ENCODE measurements at regions not wholly inside any gene's neighbourhood (a gene's known extent, or its start where the extent isn't known, plus 50 kb on each side); places are given as distances from the start of the nearest gene placed in this dataset.

DNA sequence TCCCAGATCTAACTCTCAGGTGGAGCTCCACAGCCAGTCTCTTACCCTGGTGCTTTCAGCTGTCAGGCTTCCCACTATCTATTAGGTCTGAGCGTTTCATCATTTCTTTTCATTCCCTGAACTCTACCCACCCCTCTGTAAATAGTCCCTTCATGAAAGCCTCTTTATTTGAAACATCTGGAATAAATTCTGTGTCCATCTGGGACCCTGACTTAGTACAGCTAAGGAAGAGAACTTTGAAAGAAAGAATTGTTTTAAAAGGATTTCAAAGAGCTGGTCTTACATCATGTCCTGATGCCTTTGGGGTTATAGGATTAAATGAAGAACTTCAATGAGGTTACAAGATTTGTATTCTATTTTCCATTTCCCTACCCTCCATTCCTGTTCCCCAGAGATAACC, 388.5 kb upstream of the CA10 start:
- CTCF ChIA-PET, result no interaction called here
- TF ChIP-seq, protein P1, sequence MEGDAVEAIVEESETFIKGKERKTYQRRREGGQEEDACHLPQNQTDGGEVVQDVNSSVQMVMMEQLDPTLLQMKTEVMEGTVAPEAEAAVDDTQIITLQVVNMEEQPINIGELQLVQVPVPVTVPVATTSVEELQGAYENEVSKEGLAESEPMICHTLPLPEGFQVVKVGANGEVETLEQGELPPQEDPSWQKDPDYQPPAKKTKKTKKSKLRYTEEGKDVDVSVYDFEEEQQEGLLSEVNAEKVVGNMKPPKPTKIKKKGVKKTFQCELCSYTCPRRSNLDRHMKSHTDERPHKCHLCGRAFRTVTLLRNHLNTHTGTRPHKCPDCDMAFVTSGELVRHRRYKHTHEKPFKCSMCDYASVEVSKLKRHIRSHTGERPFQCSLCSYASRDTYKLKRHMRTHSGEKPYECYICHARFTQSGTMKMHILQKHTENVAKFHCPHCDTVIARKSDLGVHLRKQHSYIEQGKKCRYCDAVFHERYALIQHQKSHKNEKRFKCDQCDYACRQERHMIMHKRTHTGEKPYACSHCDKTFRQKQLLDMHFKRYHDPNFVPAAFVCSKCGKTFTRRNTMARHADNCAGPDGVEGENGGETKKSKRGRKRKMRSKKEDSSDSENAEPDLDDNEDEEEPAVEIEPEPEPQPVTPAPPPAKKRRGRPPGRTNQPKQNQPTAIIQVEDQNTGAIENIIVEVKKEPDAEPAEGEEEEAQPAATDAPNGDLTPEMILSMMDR (IDR thresholded peaks at IDR 0.05; ENCODE audit: insufficient read depth, low read length, missing control alignments), result no peak
- POLR2A ChIA-PET, result no interaction called here

DNA sequence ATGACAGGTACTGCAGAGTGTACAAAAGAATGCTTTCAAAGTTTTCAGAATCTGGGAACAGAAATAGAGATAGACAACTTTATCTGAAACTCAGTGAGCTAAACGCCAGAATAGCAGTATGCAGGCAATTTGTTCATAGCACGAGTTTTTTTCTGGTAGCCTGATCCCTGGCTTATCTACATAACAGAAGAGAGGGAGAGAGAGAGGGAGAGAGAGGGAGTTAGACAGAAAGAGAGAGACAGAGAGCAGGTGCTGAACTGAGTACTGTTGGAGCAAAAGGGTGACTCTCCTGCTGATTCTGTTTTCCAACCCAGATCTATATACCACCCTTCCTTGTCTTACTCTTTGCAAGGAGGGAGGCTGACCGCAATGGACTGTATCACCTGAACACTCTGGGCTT, 388.0 kb upstream of the CA10 start:
- no peak for DNase-seq (ENCODE audit: low read depth, low spot score)
- H3K4me3 ChIP-seq (ENCODE audit: low read depth, low read length), result no peak overlapping the region
- ChIA-PET CTCF (no interaction called here), POLR2A (no interaction called here)
- TF ChIP-seq, protein P1 (IDR thresholded peaks at IDR 0.05; ENCODE audit: insufficient read depth, low read length, missing control alignments), result no peak

More for the DNA sequence above, 388.5 kb upstream of the CA10 start:
- DNase-seq (ENCODE audit: low read depth, low spot score), result no peak
- no peak overlapping the region for H3K4me3 ChIP-seq (ENCODE audit: low read depth, low read length)

DNA sequence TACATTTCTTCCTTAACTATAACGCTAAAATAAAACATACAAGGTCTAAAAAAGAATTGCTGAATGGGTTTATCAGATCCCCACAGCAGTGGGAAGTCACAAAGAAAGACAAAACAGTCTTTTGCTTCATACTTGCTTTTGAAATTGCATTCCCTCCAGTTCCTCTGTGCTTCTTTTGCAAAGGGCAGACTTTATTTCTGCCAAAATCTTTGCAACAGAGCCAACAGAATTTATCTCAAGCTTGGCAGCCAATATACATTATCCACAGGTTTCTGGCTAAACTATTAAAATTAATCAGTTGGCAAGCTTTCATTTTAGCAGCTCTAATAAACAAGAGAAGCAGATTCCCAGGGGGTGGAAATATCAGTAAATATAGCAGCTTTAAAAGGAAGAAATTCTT, 378.9 kb upstream of the CA10 start:
- no peak for DNase-seq (ENCODE audit: low read depth, low spot score)
- no peak overlapping the region for H3K4me3 ChIP-seq (ENCODE audit: low read depth, low read length)
- TF ChIP-seq, protein P1 (IDR thresholded peaks at IDR 0.05; ENCODE audit: insufficient read depth, low read length, missing control alignments), result no peak
- POLR2A ChIA-PET, result no interaction called here
- CTCF ChIA-PET, result no interaction called here

DNA sequence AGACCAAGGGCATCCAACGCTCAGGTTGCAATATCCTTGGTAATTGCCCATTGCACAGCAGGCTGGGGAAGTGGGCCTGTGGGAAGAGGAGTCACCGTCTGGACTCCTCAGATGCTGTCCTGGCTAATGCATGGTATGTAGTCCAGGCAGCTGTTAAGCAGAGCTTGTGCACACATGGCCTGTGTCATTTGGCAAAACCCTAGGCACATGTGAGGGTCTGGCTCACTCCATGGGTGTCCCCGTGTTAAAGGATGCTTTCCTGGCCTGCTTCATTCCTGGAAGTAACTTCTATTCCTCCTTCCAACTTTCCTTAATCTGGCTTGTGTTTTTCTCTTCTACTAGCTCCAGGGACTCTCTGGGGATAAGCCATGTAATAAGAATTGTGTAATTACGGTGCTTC, 378.0 kb upstream of the CA10 start:
- CTCF ChIA-PET, result no interaction called here
- H3K4me3 ChIP-seq (ENCODE audit: low read depth, low read length), result no peak overlapping the region
- TF ChIP-seq, protein P1 (IDR thresholded peaks at IDR 0.05; ENCODE audit: insufficient read depth, low read length, missing control alignments), result no peak
- POLR2A ChIA-PET, result no interaction called here
- no peak for DNase-seq (ENCODE audit: low read depth, low spot score)

DNA sequence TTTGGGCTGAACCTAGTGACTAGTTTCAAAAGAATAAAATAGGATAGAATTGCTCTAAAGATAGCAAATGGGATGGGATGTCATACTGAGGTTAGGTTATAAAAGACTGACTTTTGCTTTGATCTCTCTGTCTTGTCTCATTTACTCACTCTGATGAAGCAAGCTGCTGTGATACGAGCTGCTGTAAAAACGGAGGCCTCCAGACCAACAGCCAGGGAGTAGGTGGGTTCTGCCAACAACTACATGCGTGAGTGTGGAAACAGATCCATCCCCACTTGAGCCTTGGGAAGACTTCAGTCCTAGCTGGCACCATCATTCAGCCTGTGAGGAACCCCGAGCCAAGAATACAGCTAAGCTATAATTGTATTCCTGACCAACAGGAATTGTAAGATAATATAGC, 373.9 kb upstream of the CA10 start:
- H3K4me3 ChIP-seq (ENCODE audit: low read depth, low read length), result no peak overlapping the region
- TF ChIP-seq, protein P1 (IDR thresholded peaks at IDR 0.05; ENCODE audit: insufficient read depth, low read length, missing control alignments), result no peak
- ChIA-PET CTCF (no interaction called here), POLR2A (no interaction called here)
- DNase-seq (ENCODE audit: low read depth, low spot score), result no peak

DNA sequence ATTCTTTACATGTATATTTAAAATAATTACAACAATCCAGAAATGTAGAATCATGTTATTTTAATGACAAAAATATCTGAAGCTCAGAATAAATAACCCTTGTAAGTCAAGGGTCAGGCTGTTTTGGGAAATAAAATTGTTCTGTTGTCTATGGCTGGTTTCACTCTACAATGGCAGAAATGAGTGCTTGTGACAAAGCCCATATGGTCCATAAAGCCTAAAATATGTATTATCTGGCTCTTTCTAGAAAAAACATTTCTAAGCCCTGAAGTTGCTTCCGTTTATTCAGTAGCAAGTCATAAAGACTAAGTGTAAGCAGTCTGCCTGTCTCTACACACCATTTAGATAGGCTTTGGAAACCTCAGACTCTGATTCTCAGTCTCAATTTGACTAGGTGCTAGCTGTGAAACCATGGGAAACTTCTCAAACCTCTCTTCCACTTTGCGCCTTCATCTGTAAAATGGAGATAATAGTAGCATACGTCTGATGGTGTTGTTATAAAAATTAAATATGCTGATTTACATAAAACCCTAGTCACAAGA, 365.7 kb upstream of the CA10 start:
- ChIA-PET POLR2A (no interaction called here), CTCF (no interaction called here)
- TF ChIP-seq, protein P1 (IDR thresholded peaks at IDR 0.05; ENCODE audit: insufficient read depth, low read length, missing control alignments), result no peak
- DNase-seq (ENCODE audit: low read depth, low spot score), result no peak
- H3K4me3 ChIP-seq (ENCODE audit: low read depth, low read length), result no peak overlapping the region

Measured in AG04449 (cell line).